ENCODE measurements at regions not wholly inside any gene's neighbourhood (a gene's known extent, or its start where the extent isn't known, plus 50 kb on each side); places are given as distances from the start of the nearest gene placed in this dataset.

GRCh38 chr2:103002954-103003353, 241.1 kb downstream of the TMEM182 start:
- H3K27ac Mint-ChIP-seq = no peak overlapping the region
- no peaks in the 10 kb centered on the region for H3K27me3 Mint-ChIP-seq (ENCODE audit: low read depth)
- no peak overlapping the region for H3K4me3 Mint-ChIP-seq
- peaks cover 27% of the 10 kb centered on the region for H3K9me3 Mint-ChIP-seq
- no peaks in the 10 kb centered on the region for H3K36me3 Mint-ChIP-seq
- CTCF ChIA-PET = no interaction called here
- POLR2A ChIA-PET = no interaction called here
- no peak for ATAC-seq
- TF ChIP-seq NFYB (CRISPR knock-in tag; conservative IDR thresholded peaks at IDR 0.05; ENCODE audit: low read depth) (no peak), NFE2L1 (CRISPR knock-in tag; IDR thresholded peaks at IDR 0.05) (no peak), CREM (CRISPR knock-in tag; IDR thresholded peaks at IDR 0.05) (no peak), CBFB (CRISPR knock-in tag; IDR thresholded peaks at IDR 0.05; ENCODE audit: low read depth) (no peak), ATF1 (CRISPR knock-in tag; IDR thresholded peaks at IDR 0.05) (no peak), USF1 (CRISPR knock-in tag; IDR thresholded peaks at IDR 0.05) (no peak), ELF4 (CRISPR knock-in tag; IDR thresholded peaks at IDR 0.05; ENCODE audit: low read depth) (no peak), FOXP1 (CRISPR knock-in tag; IDR thresholded peaks at IDR 0.05; ENCODE audit: borderline replicate concordance) (no peak), SOX15 (CRISPR knock-in tag; IDR thresholded peaks at IDR 0.05) (no peak), ZNF121 (CRISPR knock-in tag; IDR thresholded peaks at IDR 0.05) (no peak), GABPB1 (CRISPR knock-in tag; IDR thresholded peaks at IDR 0.05) (no peak), MXD4 (CRISPR knock-in tag; IDR thresholded peaks at IDR 0.05; ENCODE audit: borderline replicate concordance) (no peak)
- TF ChIP-seq, protein P1, sequence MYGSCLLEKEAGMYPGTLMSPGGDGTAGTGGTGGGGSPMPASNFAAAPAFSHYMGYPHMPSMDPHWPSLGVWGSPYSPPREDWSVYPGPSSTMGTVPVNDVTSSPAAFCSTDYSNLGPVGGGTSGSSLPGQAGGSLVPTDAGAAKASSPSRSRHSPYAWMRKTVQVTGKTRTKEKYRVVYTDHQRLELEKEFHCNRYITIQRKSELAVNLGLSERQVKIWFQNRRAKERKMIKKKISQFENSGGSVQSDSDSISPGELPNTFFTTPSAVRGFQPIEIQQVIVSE (CRISPR knock-in tag; IDR thresholded peaks at IDR 0.05; ENCODE audit: borderline replicate concordance) = no peak
- H3K4me1 Mint-ChIP-seq = peaks cover 8% of the 10 kb centered on the region
- DNase-seq (ENCODE audit: low spot score) = no peak

- no peaks in the 10 kb centered on the region for H3K27me3 Mint-ChIP-seq (ENCODE audit: low read depth)
- TF ChIP-seq FOXP4 (CRISPR knock-in tag; IDR thresholded peaks at IDR 0.05) (no peak), NFATC4 (CRISPR knock-in tag; IDR thresholded peaks at IDR 0.05) (no peak), ARID4B (CRISPR knock-in tag; IDR thresholded peaks at IDR 0.05; ENCODE audit: borderline replicate concordance) (no peak), ZNF232 (CRISPR knock-in tag; IDR thresholded peaks at IDR 0.05) (no peak), RELA (CRISPR knock-in tag; IDR thresholded peaks at IDR 0.05; ENCODE audit: borderline replicate concordance) (no peak), ZNF512 (CRISPR knock-in tag; IDR thresholded peaks at IDR 0.05; ENCODE audit: borderline replicate concordance) (no peak), NR2C2 (CRISPR knock-in tag; IDR thresholded peaks at IDR 0.05) (no peak), ERG (CRISPR knock-in tag; IDR thresholded peaks at IDR 0.05) (no peak), NR1H2 (CRISPR knock-in tag; IDR thresholded peaks at IDR 0.05) (no peak), TP53 (CRISPR knock-in tag; IDR thresholded peaks at IDR 0.05) (no peak)
These were observed 242.0 kb downstream of the TMEM182 start for GRCh38 chr2:103003750-103004260.

More at GRCh38 chr2:103003750-103004260, 242.0 kb downstream of the TMEM182 start:
- Mint-ChIP-seq H3K27ac (no peak overlapping the region), H3K9me3 (peaks cover 19% of the 10 kb centered on the region), H3K4me3 (no peak overlapping the region), H3K36me3 (no peaks in the 10 kb centered on the region), H3K4me1 (peaks cover 8% of the 10 kb centered on the region)
- POLR2A ChIA-PET = no interaction called here
- CTCF ChIA-PET = interaction anchor here (0.6 to 1.4 kb wide), 2 partner anchors 164 to 756 kb away, joined by 3 to 5 read pairs; no protein-coding TSS in a partner anchor
- ATAC-seq (no peak), DNase-seq (ENCODE audit: low spot score) (no peak)

All from WTC11 (cell line).